Endothelial cell (in vitro differentiated cells): ENCODE measurements at regions not wholly inside any gene's neighbourhood (a gene's known extent, or its start where the extent isn't known, plus 50 kb on each side); places are given as distances from the start of the nearest gene placed in this dataset.

Experiments
- DNase-seq: peaks from one replicate; pipeline ENCODE4 v3.0.0; 2021; ENCODE audit warnings: low spot score
- H3K27ac Mint-ChIP-seq: one replicate; pipeline ENCODE4 v1.8.0; 2021; ENCODE audit warnings: mixed read lengths, inconsistent platforms; ENCODE audit not compliant: unreplicated experiment
- H3K27me3 Mint-ChIP-seq: one replicate; pipeline ENCODE4 v1.8.0; 2021; ENCODE audit warnings: mild to moderate bottlenecking, moderate library complexity, mixed read lengths, inconsistent platforms; ENCODE audit not compliant: unreplicated experiment
- H3K36me3 Mint-ChIP-seq: one replicate; pipeline ENCODE4 v1.8.0; 2021; ENCODE audit warnings: mild to moderate bottlenecking, low read depth, mixed read lengths, inconsistent platforms; ENCODE audit not compliant: unreplicated experiment
- H3K4me1 Mint-ChIP-seq: one replicate; pipeline ENCODE4 v1.8.0; 2021; ENCODE audit warnings: mild to moderate bottlenecking, mixed read lengths, inconsistent platforms; ENCODE audit not compliant: unreplicated experiment
- H3K4me3 Mint-ChIP-seq: one replicate; pipeline ENCODE4 v1.8.0; 2021; ENCODE audit warnings: mild to moderate bottlenecking, mixed read lengths, inconsistent platforms; ENCODE audit not compliant: unreplicated experiment
- H3K9me3 Mint-ChIP-seq: one replicate; pipeline ENCODE4 v1.8.0; 2021; ENCODE audit warnings: mixed read lengths, inconsistent platforms; ENCODE audit not compliant: unreplicated experiment
- CTCF ChIP-seq: fragments of 200-600 bp; sonication (generic); IDR thresholded peaks from one replicate; pipeline ENCODE4 v1.5.0; 2021; ENCODE audit warnings: antibody characterized with exemption; ENCODE audit not compliant: unreplicated experiment

DNA sequence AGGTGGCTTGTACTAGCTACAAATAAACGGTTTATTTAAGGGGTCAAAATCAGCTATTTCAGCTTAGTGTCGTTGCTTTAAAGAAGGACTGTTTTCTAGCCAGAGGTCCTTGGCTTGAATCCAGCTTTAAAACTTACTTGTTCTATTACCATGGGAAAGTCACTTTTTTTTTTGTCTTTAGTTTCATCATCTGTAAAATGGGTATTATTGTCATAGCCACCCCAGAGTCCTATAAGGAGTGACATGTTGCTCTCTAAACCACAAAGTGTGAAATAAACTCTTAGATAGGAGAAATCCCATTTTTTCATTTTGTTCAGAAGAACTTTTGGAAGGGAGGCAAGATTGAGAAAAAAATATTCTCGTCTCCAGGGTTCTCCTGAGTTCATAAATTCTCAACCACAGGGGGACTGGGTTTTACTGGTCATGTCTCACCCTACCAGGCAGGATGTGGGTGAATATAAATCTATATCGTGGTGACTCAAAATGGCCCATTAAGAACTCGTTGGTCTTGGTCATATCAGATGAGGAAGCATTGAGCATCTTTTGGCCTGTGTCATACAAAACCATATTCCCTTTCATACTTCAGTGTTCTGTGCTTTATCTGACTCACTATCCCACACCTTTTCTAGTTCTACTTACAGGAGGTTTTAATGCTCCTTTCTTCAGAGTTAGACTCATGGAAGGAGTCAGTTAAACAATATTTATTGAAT, 202.7 kb upstream of the NR3C1 start:
- Mint-ChIP-seq H3K36me3 (no peaks in the 10 kb centered on the region), H3K9me3 (no peaks in the 10 kb centered on the region), H3K4me3 (no peak overlapping the region), H3K27me3 (peaks cover 6% of the 10 kb centered on the region), H3K4me1 (no peaks in the 10 kb centered on the region), H3K27ac (no peak overlapping the region)
- no peak for TF ChIP-seq CTCF
- no peak for DNase-seq

DNA sequence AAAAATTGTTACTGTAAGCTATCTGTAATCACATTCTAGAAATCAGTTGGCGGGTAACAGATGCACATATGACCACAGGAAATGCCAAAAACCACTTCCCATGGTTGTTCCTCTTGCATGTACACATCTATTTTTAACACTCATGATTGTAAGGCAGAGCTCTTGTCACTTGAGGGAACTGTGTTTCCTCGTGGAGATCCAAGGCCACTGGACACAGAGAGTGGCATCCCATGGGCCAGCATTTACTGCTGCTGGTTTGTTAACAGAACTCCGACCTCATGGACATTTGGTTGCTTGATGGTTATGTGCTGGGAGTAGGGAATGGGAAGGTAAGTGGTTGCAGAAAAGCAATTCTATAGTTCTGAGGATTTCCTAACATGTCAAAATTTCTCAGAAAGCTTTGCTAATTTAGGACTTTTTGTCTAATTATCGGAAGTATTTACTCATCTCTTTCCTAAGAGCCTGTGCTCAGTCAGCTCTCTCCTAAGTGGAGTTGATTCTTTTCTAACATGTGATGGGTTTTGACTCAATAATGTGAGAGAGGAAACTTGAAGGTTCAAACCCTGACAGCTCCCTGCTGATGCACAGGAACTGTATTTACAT, 202.0 kb upstream of the NR3C1 start:
- Mint-ChIP-seq H3K9me3 (no peaks in the 10 kb centered on the region), H3K27ac (no peak overlapping the region), H3K27me3 (peaks cover 6% of the 10 kb centered on the region), H3K36me3 (no peaks in the 10 kb centered on the region), H3K4me3 (no peak overlapping the region), H3K4me1 (no peaks in the 10 kb centered on the region)
- no peak for TF ChIP-seq CTCF
- DNase-seq, result no peak

GRCh38 chr5:143601917-143602333, 198.4 kb upstream of the NR3C1 start:
- no peak overlapping the region for H3K27ac Mint-ChIP-seq
- no peaks in the 10 kb centered on the region for H3K9me3 Mint-ChIP-seq
- DNase-seq, result no peak
- no peak overlapping the region for H3K4me3 Mint-ChIP-seq
- H3K36me3 Mint-ChIP-seq, result no peaks in the 10 kb centered on the region
- peaks cover 5% of the 10 kb centered on the region for H3K27me3 Mint-ChIP-seq
- TF ChIP-seq CTCF, result no peak
- H3K4me1 Mint-ChIP-seq, result no peaks in the 10 kb centered on the region

DNA sequence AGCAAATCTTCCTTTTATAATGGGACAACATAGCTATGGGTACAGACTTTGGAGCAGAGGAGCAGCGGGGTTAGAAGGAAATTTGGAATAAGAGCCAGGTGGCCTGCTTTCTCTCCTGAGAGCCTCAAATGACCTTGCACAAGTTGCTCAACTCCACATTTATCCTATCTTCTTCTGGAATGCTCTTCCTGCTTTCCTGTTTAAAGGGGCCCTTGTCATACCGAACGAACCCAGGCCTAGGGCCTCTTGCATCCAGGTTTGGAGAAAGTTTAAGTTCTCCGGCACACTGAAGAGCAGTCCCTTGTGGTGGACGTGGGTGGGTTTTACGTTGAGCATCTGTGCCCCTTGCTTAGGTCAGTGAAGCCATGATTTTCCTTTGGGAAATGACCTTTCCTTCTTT, 197.9 kb upstream of the NR3C1 start:
- no peak overlapping the region for H3K27ac Mint-ChIP-seq
- H3K9me3 Mint-ChIP-seq, result no peaks in the 10 kb centered on the region
- H3K27me3 Mint-ChIP-seq, result peaks cover 5% of the 10 kb centered on the region
- H3K4me1 Mint-ChIP-seq, result no peaks in the 10 kb centered on the region
- H3K4me3 Mint-ChIP-seq, result no peak overlapping the region
- no peak for TF ChIP-seq CTCF
- DNase-seq, result no peak
- H3K36me3 Mint-ChIP-seq, result no peaks in the 10 kb centered on the region

GRCh38 chr5:143600396-143601075, 197.1 kb upstream of the NR3C1 start:
- Mint-ChIP-seq H3K9me3 (no peaks in the 10 kb centered on the region), H3K36me3 (no peaks in the 10 kb centered on the region), H3K4me3 (no peak overlapping the region), H3K4me1 (no peaks in the 10 kb centered on the region), H3K27me3 (peaks cover 5% of the 10 kb centered on the region), H3K27ac (no peak overlapping the region)
- TF ChIP-seq CTCF, result no peak
- no peak for DNase-seq
